Nephron progenitor cell (in vitro differentiated cells): ENCODE measurements at regions not wholly inside any gene's neighbourhood (a gene's known extent, or its start where the extent isn't known, plus 50 kb on each side); places are given as distances from the start of the nearest gene placed in this dataset.

Source experiments
- DNase-seq: peaks from one replicate; pipeline ENCODE4 v3.0.0; 2021
- H3K27ac Mint-ChIP-seq: 2 replicates; pipeline ENCODE4 v1.8.0; 2021; ENCODE audit warnings: mild to moderate bottlenecking, moderate library complexity, mixed read lengths
- H3K27me3 Mint-ChIP-seq: 2 replicates; pipeline ENCODE4 v1.8.0; 2021; ENCODE audit warnings: mild to moderate bottlenecking, low read depth, mixed read lengths; ENCODE audit not compliant: poor library complexity
- H3K36me3 Mint-ChIP-seq: 2 replicates; pipeline ENCODE4 v1.8.0; 2021; ENCODE audit warnings: low read depth, mixed read lengths
- H3K4me1 Mint-ChIP-seq: 2 replicates; pipeline ENCODE4 v1.8.0; 2021; ENCODE audit warnings: mixed read lengths
- H3K4me3 Mint-ChIP-seq: 2 replicates; pipeline ENCODE4 v1.8.0; 2021; ENCODE audit warnings: mild to moderate bottlenecking, moderate library complexity, mixed read lengths
- H3K9me3 Mint-ChIP-seq: 2 replicates; pipeline ENCODE4 v1.8.0; 2021; ENCODE audit warnings: mild to moderate bottlenecking, moderate library complexity, mixed read lengths
- CTCF ChIP-seq: fragments of 200-600 bp; sonication (generic); IDR thresholded peaks from 2 replicates; pipeline ENCODE4 v1.5.0; 2021; ENCODE audit warnings: antibody characterized with exemption

- peaks cover 14% of the 10 kb centered on the region for H3K27me3 Mint-ChIP-seq
- no peak overlapping the region for H3K4me3 Mint-ChIP-seq
- no peak overlapping the region for H3K27ac Mint-ChIP-seq
- no peak for TF ChIP-seq CTCF
- H3K9me3 Mint-ChIP-seq, result peaks cover 10% of the 10 kb centered on the region
- peaks cover 4% of the 10 kb centered on the region for H3K36me3 Mint-ChIP-seq
- H3K4me1 Mint-ChIP-seq, result peaks cover 3% of the 10 kb centered on the region
- DNase-seq, result peak; percentile 8
Observed at GRCh38 chr21:38699048-38699447, 106.7 kb upstream of the ETS2 start.

- no peak overlapping the region for H3K4me3 Mint-ChIP-seq
- no peaks in the 10 kb centered on the region for H3K36me3 Mint-ChIP-seq
- TF ChIP-seq CTCF, result no peak
- no peak for DNase-seq
- H3K9me3 Mint-ChIP-seq, result peaks cover 4% of the 10 kb centered on the region
- no peak overlapping the region for H3K27ac Mint-ChIP-seq
- H3K27me3 Mint-ChIP-seq, result peaks cover 10% of the 10 kb centered on the region
- peaks cover 7% of the 10 kb centered on the region for H3K4me1 Mint-ChIP-seq
Observed at GRCh38 chr21:38702196-38702595, 103.5 kb upstream of the ETS2 start.

GRCh38 chr21:38709876-38710275 is 95.9 kb upstream of the ETS2 start:
- DNase-seq, result no peak
- TF ChIP-seq CTCF, result no peak
- Mint-ChIP-seq H3K27ac (peak overlapping the region; percentile 68), H3K4me3 (no peak overlapping the region), H3K9me3 (peaks cover 4% of the 10 kb centered on the region), H3K27me3 (no peaks in the 10 kb centered on the region), H3K36me3 (no peaks in the 10 kb centered on the region), H3K4me1 (peaks cover 10% of the 10 kb centered on the region)

GRCh38 chr21:38712071-38712470 is 93.7 kb upstream of the ETS2 start:
- Mint-ChIP-seq H3K4me3 (no peak overlapping the region), H3K9me3 (peaks cover 4% of the 10 kb centered on the region), H3K27ac (no peak overlapping the region), H3K36me3 (no peaks in the 10 kb centered on the region), H3K4me1 (peaks cover 15% of the 10 kb centered on the region), H3K27me3 (peaks cover 6% of the 10 kb centered on the region)
- TF ChIP-seq CTCF, result peak; percentile 16
- DNase-seq, result peak; percentile 8

- Mint-ChIP-seq H3K9me3 (peaks cover 4% of the 10 kb centered on the region), H3K4me1 (peaks cover 18% of the 10 kb centered on the region), H3K27ac (no peak overlapping the region), H3K4me3 (no peak overlapping the region), H3K27me3 (peaks cover 6% of the 10 kb centered on the region), H3K36me3 (no peaks in the 10 kb centered on the region)
- TF ChIP-seq CTCF, result no peak
- DNase-seq, result no peak
Observed at GRCh38 chr21:38712664-38713063, 93.1 kb upstream of the ETS2 start.

- H3K9me3 Mint-ChIP-seq, result peaks cover 3% of the 10 kb centered on the region
- no peak overlapping the region for H3K4me3 Mint-ChIP-seq
- H3K4me1 Mint-ChIP-seq, result peaks cover 18% of the 10 kb centered on the region
- TF ChIP-seq CTCF, result no peak
- H3K36me3 Mint-ChIP-seq, result no peaks in the 10 kb centered on the region
- DNase-seq, result no peak
- no peak overlapping the region for H3K27ac Mint-ChIP-seq
- H3K27me3 Mint-ChIP-seq, result peaks cover 6% of the 10 kb centered on the region
Observed at GRCh38 chr21:38714039-38714817, 91.5 kb upstream of the ETS2 start.
